DMS114 treated with DMSO at 0.1 percent for 48 hours (cell line): ENCODE measurements at regions not wholly inside any gene's neighbourhood (a gene's known extent, or its start where the extent isn't known, plus 50 kb on each side); places are given as distances from the start of the nearest gene placed in this dataset.
A peak's percentile ranks its signal among the peaks of the same experiment; 100 is the strongest.
"Not testable (repeated sequence)": the region's sequence is repeated elsewhere in the genome, so short reads cannot be mapped to it uniquely, and the experiment has no call there.

Experiments
- DNase-seq: peaks from one replicate; lab custom pipeline; 2025; ENCODE audit not compliant: unreplicated experiment; lab: John Stamatoyannopoulos, UW

DNA sequence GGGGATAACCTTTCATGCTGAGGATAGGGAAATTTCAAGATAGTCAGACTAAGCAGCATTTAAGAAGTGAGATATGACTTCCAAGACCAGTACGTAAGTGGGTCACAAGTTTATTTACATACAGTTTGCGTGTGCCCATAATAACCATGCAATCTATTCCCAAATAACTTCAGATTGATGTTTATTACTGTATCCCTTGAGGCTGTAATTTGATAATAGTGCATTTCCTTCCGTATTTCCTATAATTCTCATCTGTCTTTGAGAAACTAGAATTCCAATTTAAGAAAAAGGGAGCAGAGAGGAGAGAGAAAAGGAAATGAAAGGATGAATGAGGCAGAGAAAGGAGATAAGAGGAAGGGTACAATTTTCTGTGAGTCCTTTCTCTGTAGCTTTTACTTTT lies 1073.1 kb downstream of the EPHA3 start:
- DNase-seq: no peak

DNA sequence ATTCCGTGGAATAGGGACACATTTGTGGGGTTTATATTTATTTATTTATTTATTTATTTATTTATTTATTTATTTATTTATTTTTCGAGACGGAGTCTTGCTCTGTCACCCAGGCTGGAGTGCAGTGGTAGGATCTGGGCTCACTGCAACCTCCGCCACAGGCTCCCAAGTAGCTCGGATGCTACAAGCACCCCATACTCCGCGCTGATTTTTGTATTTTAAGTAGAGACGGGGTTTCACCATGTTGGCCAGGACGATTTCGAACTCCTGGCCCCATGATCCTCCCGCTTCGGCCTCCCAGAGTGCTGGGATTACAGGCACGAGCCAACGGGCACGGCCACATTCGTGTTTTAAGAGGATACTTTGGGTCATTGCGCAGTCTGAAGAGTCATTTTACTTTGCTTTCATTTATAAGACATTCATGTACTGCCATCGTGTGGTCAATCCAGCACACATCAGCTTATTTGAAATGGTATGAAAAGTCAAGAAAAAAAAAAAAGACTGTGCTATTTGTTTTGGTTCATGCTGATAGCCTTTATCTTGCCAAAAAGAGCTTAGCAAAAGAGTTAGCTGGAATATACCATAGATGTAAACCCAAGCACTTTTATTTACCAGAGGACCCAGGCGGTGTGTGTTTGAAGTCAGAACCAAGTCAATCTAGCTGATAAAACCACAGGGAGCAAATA lies 1075.0 kb downstream of the EPHA3 start:
- peak; percentile 0 for DNase-seq

DNA sequence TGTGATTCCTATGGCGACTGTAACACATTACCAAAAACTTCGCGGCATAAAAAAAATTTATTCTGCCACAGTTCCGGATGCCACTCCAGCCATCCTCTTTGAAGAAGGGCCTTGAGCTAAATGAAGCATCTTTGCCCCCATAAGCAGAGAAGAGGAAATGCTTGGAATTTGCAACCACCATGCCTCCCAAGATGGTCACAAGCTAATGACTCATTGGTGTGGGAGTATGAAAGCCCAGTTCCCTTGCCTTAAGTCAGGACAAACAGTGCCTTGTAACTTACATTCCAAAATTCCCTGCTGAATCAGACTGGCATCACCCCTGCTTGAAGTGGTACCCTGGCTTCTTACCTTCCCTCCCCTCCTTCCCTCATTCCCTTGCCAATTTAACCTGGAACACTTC lies 1077.4 kb downstream of the EPHA3 start:
- DNase-seq: no peak

DNA sequence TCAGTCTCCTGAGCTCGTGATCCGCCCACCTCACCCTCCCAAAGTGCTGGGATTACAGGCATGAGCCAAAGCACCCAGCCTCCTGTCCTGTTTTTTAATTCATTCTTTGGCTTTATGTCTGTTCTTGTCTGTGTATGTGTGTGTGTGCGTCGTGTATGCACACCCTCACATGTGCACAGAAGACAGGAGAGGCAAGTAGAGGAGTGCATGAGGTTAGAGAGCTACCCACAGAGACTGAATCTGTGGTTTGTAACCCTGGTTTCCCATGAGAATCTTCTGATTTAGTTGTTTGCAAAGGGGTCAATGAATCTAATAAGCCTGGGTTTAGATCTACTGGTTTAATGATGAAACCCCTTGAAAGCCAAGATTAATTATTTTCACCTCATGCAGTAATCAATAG lies 1090.0 kb downstream of the EPHA3 start:
- DNase-seq: not testable (repeated sequence)

DNA sequence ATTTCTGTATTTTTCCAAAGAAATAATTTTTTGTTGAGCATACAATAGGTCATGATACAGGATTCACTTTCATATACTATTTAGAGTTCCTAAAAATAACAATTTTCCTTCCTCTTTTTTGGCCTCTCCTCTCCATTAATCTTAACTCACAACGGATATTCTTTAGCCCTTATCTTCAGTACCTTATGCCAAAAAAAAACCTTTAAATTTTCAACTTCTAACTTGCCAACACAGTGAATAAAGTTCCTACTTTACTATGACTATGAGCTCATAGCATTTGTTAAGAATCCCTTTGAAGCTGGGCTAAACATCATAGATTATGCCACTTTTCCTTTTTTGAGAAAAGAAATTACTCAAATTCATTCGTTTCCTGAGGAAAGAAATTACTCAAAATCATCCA lies 1095.5 kb downstream of the EPHA3 start:
- DNase-seq: not testable (repeated sequence)

DNA sequence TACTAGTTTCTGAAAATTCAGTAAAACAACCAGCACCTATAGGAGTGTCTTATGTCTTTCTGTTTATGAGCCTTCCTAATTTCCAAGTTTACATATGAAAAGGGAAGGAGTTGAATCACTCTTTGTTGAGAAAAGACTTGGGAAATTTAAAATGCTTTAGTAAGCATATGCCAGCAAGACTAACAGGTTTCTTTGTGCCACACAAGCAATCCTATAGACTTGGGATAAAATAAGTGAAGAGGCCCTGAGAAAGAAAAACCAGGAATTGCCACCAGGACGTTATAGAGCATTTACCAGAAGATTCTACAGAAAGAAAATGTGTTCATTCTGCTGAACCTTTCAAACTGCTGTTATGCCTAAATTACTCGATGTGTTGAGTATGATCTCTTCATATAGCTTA lies 1099.1 kb downstream of the EPHA3 start:
- DNase-seq: not testable (repeated sequence)

DNA sequence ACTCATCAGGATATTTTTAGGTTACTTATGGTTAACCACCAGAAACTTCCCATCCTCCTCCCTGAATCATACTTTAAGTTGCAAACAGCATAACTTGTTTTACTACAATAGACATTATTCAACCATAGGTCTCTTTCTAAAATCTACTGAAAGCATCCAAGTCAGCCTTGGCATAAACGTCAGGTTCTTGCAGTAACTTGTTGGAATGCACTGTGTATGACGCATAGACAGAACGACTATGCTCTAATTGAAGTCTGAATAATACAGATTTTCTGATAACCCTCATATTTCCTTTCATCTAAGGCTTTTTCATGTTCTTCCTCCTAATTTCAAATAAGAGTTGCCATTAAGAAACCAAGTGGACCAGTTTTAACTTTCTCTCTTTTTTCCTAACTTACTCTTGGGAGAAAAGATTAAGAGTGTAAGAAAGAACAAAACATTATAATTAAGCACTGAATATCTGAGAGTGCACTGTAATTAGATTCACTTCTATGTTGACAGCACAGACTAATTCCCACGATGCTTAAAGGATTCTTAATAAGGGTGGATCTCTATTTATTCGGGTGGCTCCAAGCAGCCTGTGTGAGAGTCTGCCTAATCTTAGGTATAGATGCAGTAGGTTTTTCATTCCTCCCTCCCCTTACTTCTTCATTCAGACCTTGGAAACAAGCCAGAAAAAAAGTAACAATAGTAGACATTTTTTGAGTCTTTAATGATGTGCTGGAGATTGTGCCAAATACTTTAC lies 1100.1 kb downstream of the EPHA3 start:
- DNase-seq: not testable (repeated sequence)

DNA sequence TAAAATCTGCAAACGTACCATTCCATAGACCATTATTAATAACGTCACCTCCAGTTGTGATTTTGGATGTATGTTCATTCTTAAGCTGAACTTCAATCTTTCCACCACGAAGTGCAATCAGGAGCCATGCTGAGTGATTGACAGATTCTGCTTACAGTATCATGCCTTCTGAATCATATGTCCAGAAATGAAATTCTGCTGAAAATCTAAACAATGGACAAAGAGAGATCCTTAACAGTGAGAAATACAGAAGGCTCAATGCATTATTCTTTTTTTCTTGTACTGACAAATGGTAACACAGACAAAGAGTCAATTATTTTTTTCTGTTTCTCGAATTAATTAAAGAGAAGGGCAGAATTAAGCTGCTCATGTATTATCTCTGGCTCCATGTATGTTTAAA lies 1114.5 kb downstream of the EPHA3 start:
- DNase-seq: no peak

DNA sequence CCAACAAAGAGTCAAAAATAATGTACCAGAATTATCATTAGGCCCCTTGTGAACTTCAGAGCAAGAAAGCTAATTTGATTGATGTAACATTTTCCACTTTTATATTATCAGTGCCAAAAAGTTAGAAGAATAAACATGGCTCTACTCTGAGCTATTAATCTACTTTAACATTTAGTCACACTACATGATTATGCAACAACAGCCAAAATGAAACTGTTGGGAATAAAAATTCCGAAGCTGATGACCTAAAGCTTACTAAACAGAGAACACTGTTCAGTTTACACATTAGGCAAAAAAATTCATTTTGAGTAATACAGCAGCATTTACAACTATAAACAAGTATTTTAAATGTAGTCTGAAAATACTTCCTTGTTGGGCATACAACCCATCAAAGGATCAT lies 1134.1 kb downstream of the EPHA3 start:
- no peak for DNase-seq

DNA sequence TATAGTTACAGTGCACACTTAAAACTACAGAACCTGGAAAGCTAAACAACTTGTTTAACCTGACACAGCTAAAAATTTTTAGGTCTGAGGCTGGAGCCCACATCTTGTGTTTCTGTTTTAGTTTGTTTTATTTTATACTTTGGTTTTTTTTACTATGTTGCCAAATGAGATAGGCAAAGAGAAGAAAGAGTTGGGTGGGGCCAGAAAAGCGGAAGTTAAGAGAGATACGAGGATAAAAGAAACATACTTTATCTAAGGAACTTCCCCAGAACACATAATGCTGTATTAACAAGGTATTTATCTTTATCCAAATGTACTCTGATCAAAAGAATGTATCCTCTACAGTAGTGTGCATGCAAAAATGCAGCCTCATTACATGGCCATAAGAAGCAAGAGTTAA lies 1145.7 kb downstream of the EPHA3 start:
- no peak for DNase-seq

DNA sequence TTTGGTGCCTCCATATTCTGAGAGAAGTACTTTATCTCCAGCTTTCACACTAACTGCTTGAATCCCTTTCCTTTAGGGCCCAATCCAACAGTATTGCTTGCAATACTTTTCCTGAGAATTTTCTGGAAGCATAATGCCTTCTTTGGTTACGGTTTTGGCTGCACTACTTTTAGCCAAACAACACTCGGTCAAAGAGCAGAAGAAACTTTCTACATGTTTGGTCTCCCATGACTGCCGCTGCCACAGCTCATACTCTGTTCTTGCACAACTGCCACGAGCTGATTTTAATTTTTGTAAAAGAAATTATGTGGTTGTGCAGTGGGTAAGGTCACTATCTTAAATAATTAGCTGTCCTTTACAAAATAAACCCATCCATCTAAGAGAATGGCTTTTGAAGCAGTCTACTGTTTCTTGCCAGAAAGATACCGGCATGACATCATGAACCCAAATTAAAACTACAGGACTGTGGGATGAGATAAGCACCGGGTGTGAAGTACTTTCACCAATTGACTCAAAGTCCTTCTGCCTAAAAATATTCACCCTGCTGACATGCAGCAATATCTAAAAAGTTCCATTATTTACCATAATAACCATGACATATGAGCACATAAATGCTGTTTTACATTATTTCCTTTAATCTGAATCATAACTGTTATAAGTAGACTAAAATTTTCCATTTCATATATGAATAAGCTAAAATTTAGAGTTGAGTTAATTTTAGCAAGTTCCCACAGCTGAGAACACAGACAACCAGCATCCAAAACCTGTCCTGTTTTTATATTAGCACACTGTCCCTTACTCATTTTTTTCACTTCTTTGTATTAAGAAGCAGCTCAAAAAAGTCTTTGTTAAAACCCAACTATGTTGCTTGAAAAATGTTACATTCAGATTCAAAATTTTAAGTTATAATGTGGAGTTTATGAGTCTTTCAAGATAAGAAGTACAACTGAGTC lies 1154.3 kb downstream of the EPHA3 start:
- DNase-seq: no peak
